Testis (tissue), 2 donors: ENCODE measurements at regions not wholly inside any gene's neighbourhood (a gene's known extent, or its start where the extent isn't known, plus 50 kb on each side); places are given as distances from the start of the nearest gene placed in this dataset.

Experiments
- CTCF ChIP-seq, 3 experiments: fragments of 450-650 bp in 2 of 3; fragments of 200-600 bp in 1 of 3; sonication (generic) in 1 of 3; IDR thresholded peaks; one replicate each; pipeline ENCODE4 v1.5.1; 2016 to 2019; ENCODE audit warnings: antibody characterized with exemption in 3 of 3, mild to moderate bottlenecking in 2 of 3, moderate library complexity in 1 of 3
- POLR2A ChIP-seq: fragments of 450-650 bp; IDR thresholded peaks from one replicate; pipeline ENCODE4 v1.6.1; 2017; ENCODE audit warnings: antibody characterized with exemption, mild to moderate bottlenecking, moderate library complexity

- no peak for TF ChIP-seq CTCF (IDR thresholded peaks at IDR 0.05)
- TF ChIP-seq POLR2A: no peak
Measured at GRCh38 chr7:89687211-89687610, 467.1 kb upstream of the STEAP1 start.
